ENCODE measurements at regions not wholly inside any gene's neighbourhood (a gene's known extent, or its start where the extent isn't known, plus 50 kb on each side); places are given as distances from the start of the nearest gene placed in this dataset.

DNA sequence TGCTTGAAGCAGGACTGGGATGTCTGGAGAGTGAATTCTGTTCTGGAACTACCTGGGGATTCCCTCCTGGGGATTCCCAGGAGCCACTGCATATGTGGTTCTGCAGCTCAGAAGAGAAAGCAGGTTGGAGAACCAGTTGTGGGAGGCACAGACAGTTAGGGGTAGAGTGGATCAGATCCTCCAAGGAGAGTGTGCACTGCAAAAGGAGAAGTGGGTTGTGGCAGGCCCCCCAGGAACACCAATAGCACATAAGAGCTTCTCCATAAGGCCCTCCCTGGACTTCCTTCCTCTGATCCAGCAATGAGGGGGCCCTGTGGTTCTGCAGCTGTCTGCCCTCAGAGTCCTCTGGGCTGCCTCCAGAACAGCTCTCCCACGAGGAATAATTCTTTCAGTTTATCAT is 369.2 kb upstream of the CNR1 start:
- Mint-ChIP-seq H3K27me3 (no peaks in the 10 kb centered on the region), H3K36me3 (ENCODE audit: insufficient read depth) (no peaks in the 10 kb centered on the region), H3K9me3 (ENCODE audit: low read depth) (no peaks in the 10 kb centered on the region), H3K4me3 (ENCODE audit: low read depth) (no peak overlapping the region), H3K4me1 (ENCODE audit: low read depth) (peaks cover 1% of the 10 kb centered on the region), H3K27ac (no peak overlapping the region)
- DNase-seq (ENCODE audit: low spot score, unreplicated experiment): no peak
- TF ChIP-seq, protein P1, sequence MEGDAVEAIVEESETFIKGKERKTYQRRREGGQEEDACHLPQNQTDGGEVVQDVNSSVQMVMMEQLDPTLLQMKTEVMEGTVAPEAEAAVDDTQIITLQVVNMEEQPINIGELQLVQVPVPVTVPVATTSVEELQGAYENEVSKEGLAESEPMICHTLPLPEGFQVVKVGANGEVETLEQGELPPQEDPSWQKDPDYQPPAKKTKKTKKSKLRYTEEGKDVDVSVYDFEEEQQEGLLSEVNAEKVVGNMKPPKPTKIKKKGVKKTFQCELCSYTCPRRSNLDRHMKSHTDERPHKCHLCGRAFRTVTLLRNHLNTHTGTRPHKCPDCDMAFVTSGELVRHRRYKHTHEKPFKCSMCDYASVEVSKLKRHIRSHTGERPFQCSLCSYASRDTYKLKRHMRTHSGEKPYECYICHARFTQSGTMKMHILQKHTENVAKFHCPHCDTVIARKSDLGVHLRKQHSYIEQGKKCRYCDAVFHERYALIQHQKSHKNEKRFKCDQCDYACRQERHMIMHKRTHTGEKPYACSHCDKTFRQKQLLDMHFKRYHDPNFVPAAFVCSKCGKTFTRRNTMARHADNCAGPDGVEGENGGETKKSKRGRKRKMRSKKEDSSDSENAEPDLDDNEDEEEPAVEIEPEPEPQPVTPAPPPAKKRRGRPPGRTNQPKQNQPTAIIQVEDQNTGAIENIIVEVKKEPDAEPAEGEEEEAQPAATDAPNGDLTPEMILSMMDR (IDR thresholded peaks at IDR 0.05; ENCODE audit: unreplicated experiment): no peak

DNA sequence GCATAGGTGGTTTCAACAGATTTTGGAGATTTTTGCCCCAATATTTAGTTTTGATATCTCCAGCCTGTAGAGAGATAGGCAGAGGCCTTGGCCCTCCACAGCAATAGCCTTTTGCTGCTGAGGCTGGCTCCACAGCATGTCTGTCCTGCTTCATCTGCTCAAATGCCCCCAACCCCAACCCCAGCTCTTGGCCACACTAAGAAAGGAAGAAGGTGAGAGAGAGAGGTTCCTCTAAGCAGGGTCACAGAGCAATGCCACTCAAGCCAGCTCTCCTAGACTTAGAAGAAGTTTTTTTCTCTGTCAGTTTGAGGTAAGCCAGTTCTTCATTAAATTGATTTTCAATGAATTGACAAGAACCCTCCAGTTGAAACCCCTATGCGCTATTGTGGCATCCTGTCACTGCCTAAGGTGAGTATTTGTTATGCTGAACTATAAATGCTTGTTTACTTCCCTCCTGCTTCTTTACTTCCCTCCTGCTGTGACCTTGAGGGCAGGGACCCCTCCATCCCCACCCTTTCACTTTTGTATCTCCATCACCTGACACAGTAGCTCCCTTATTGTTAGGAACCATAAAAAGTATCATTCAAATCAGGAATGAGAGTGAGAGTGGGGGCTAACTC is 366.2 kb upstream of the CNR1 start:
- no peak overlapping the region for H3K4me3 Mint-ChIP-seq (ENCODE audit: low read depth)
- H3K36me3 Mint-ChIP-seq (ENCODE audit: insufficient read depth): no peaks in the 10 kb centered on the region
- peaks cover 5% of the 10 kb centered on the region for H3K4me1 Mint-ChIP-seq (ENCODE audit: low read depth)
- no peak overlapping the region for H3K27ac Mint-ChIP-seq
- H3K9me3 Mint-ChIP-seq (ENCODE audit: low read depth): no peaks in the 10 kb centered on the region
- no peaks in the 10 kb centered on the region for H3K27me3 Mint-ChIP-seq
- TF ChIP-seq, protein P1 (IDR thresholded peaks at IDR 0.05; ENCODE audit: unreplicated experiment): no peak
- no peak for DNase-seq (ENCODE audit: low spot score, unreplicated experiment)

DNA sequence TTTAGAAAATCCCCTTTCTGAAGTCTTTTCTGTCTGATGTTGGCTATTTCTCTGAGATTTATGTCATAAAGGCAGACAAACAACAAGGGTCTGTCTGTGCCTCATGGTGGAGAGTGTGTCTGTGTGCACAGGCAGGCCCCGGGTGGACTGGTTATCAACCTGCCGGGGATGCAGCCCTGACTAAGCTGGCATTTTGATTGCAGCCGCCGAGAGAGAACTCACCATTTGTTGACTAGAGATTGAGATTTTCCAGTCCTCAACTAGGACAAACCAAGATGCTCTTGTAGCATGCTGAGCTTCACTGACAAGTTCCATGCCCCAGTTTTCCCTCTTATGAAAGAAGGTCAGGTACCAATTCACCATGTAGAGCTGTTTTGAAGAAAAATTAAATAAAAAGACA is 363.6 kb upstream of the CNR1 start:
- TF ChIP-seq, protein P1 (IDR thresholded peaks at IDR 0.05; ENCODE audit: unreplicated experiment): no peak
- H3K9me3 Mint-ChIP-seq (ENCODE audit: low read depth): peaks cover 10% of the 10 kb centered on the region
- H3K4me3 Mint-ChIP-seq (ENCODE audit: low read depth): no peak overlapping the region
- H3K27me3 Mint-ChIP-seq: no peaks in the 10 kb centered on the region
- H3K27ac Mint-ChIP-seq: no peak overlapping the region
- H3K4me1 Mint-ChIP-seq (ENCODE audit: low read depth): peaks cover 5% of the 10 kb centered on the region
- no peak for DNase-seq (ENCODE audit: low spot score, unreplicated experiment)
- H3K36me3 Mint-ChIP-seq (ENCODE audit: insufficient read depth): no peaks in the 10 kb centered on the region

DNA sequence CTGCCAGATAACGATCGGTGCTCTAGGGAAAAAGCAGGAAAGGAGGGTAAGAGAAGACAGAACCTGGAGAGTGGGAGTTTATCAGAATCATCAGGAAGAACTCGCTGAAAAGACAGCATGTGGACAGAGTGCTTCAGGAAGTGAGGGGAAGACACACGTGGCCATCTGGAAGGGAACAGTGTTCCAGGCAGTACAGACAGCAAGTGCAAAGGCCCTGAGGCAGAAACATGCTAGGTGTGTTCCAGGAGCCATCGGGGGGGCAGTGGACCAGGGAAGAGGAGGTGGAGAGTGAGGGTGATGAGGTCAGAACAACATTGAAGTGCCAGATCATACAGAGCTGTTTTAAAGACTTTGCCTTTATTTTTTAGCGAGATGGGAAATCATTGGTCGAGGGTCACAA is 354.3 kb upstream of the CNR1 start:
- peaks cover 9% of the 10 kb centered on the region for H3K9me3 Mint-ChIP-seq (ENCODE audit: low read depth)
- no peak overlapping the region for H3K27ac Mint-ChIP-seq
- TF ChIP-seq, protein P1 (IDR thresholded peaks at IDR 0.05; ENCODE audit: unreplicated experiment): no peak
- no peaks in the 10 kb centered on the region for H3K4me1 Mint-ChIP-seq (ENCODE audit: low read depth)
- no peak for DNase-seq (ENCODE audit: low spot score, unreplicated experiment)
- H3K4me3 Mint-ChIP-seq (ENCODE audit: low read depth): no peak overlapping the region
- H3K36me3 Mint-ChIP-seq (ENCODE audit: insufficient read depth): no peaks in the 10 kb centered on the region
- H3K27me3 Mint-ChIP-seq: peaks cover 4% of the 10 kb centered on the region

DNA sequence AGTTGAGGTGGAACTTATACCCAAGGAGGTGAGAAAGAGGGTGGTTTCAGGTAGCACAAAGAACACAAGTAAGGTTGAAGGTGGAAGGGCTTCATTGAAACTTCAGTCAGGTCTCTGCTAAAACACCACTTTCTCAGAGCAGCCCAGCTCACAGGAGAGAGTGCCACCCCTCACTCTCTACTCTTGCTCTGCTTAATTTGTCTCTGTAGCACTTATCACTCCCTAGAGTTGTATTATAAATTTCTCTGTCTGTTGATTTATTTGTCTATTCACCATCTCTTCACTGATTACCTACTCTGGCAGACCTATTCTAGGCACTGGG is 353.8 kb upstream of the CNR1 start:
- H3K4me1 Mint-ChIP-seq (ENCODE audit: low read depth): no peaks in the 10 kb centered on the region
- DNase-seq (ENCODE audit: low spot score, unreplicated experiment): no peak
- H3K27ac Mint-ChIP-seq: no peak overlapping the region
- TF ChIP-seq, protein P1 (IDR thresholded peaks at IDR 0.05; ENCODE audit: unreplicated experiment): no peak
- H3K36me3 Mint-ChIP-seq (ENCODE audit: insufficient read depth): no peaks in the 10 kb centered on the region
- H3K4me3 Mint-ChIP-seq (ENCODE audit: low read depth): no peak overlapping the region
- H3K9me3 Mint-ChIP-seq (ENCODE audit: low read depth): peaks cover 8% of the 10 kb centered on the region
- H3K27me3 Mint-ChIP-seq: peaks cover 4% of the 10 kb centered on the region
